ENCODE measurements at regions not wholly inside any gene's neighbourhood (a gene's known extent, or its start where the extent isn't known, plus 50 kb on each side); places are given as distances from the start of the nearest gene placed in this dataset.

GRCh38 chr18:22739789-22740188 is 193.3 kb upstream of the RBBP8 start:
- no peak for TF ChIP-seq EZH2phosphoT487 (conservative IDR thresholded peaks at IDR 0.05; ENCODE audit: low read length)
- no peak for TF ChIP-seq CTCF (IDR thresholded peaks at IDR 0.05; ENCODE audit: insufficient read depth, low read length, poor library complexity, severe bottlenecking)
